Endodermal cell (in vitro differentiated cells): ENCODE measurements at regions not wholly inside any gene's neighbourhood (a gene's known extent, or its start where the extent isn't known, plus 50 kb on each side); places are given as distances from the start of the nearest gene placed in this dataset.

ENCODE experiments used
- DNase-seq: peaks from one replicate; pipeline ENCODE4 v3.0.0-alpha.2; 2017
- H3K27ac ChIP-seq: 2 replicates; pipeline ENCODE4 v1.5.1; 2013; ENCODE audit warnings: mild to moderate bottlenecking, low read depth, low read length, moderate library complexity
- H3K27me3 ChIP-seq: 2 replicates; pipeline ENCODE4 v1.6.1; 2013; ENCODE audit warnings: mild to moderate bottlenecking, low read length, moderate library complexity; ENCODE audit not compliant: insufficient read depth, control insufficient read depth, poor library complexity, severe bottlenecking
- H3K36me3 ChIP-seq: 2 replicates; pipeline ENCODE4 v1.7.0; 2013; ENCODE audit warnings: mild to moderate bottlenecking, low read length, moderate library complexity; ENCODE audit not compliant: control insufficient read depth, insufficient read depth
- H3K4me1 ChIP-seq: one replicate; pipeline ENCODE4 v1.7.0; 2013; ENCODE audit warnings: low read length; ENCODE audit not compliant: control insufficient read depth, insufficient read depth
- H3K4me3 ChIP-seq: 2 replicates; pipeline ENCODE4 v1.5.1; 2013; ENCODE audit warnings: mild to moderate bottlenecking, low read length, moderate library complexity
- H3K9ac ChIP-seq: 2 replicates; pipeline ENCODE4 v1.6.1; 2013; ENCODE audit warnings: mild to moderate bottlenecking, low read length, moderate library complexity; ENCODE audit not compliant: poor library complexity, severe bottlenecking; ENCODE audit errors: extremely low read depth
- H3K9me3 ChIP-seq: 2 replicates; pipeline ENCODE4 v1.6.1; 2013; ENCODE audit warnings: mild to moderate bottlenecking, low read length, moderate library complexity; ENCODE audit not compliant: control insufficient read depth
- H3K27ac Mint-ChIP-seq: 2 replicates; pipeline ENCODE4 v1.8.0; 2020; ENCODE audit warnings: mixed read lengths
- H3K27me3 Mint-ChIP-seq: 2 replicates; pipeline ENCODE4 v1.8.0; 2021; ENCODE audit warnings: mild to moderate bottlenecking, mixed read lengths; ENCODE audit not compliant: insufficient read depth
- H3K36me3 Mint-ChIP-seq: 2 replicates; pipeline ENCODE4 v1.8.0; 2020; ENCODE audit warnings: low read depth, mixed read lengths
- H3K4me1 Mint-ChIP-seq: 2 replicates; pipeline ENCODE4 v1.8.0; 2020; ENCODE audit warnings: mixed read lengths
- H3K4me3 Mint-ChIP-seq: 2 replicates; pipeline ENCODE4 v1.8.0; 2020; ENCODE audit warnings: mild to moderate bottlenecking, moderate library complexity, mixed read lengths
- H3K9me3 Mint-ChIP-seq: 2 replicates; pipeline ENCODE4 v1.8.0; 2020; ENCODE audit warnings: mild to moderate bottlenecking, mixed read lengths
- WGBS, 2 experiments: methylation state at CpG; one replicate each; pipeline versions ENCODE4 v1.1.5 to v1.1.7; 2013; ENCODE audit warnings: missing lambda C conversion rate in 2 of 2, mixed read lengths in 1 of 2; ENCODE audit not compliant: insufficient coverage in 1 of 2, insufficient read length in 1 of 2; 5-methylcytosine and 5-hydroxymethylcytosine counted together
- TF ChIP-seq, protein P1 (sequence below): fragments of 200-600 bp; sonication (generic); conservative IDR thresholded peaks from 2 replicates; pipeline ENCODE4 v1.5.0; 2021; ENCODE audit warnings: antibody characterized with exemption, mild to moderate bottlenecking

DNA sequence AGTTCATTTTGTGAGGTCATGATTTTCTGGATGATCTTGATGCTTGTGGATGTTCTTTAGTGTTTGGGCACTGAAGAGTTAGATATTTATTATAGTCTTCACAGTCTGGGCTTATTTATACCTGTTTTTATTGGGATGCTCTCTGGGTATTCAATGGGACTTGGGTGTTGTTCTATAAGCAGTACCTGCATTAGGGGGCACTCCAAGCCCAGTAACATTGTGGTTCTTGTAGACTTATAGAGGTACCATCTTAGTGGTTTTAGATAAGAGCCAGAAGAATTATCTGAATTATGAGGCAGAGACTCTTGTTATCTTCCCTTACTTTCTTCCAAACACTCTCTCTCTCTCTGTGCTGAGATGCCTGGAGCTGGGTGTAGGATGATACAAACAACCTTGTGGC is 470.0 kb downstream of the PIK3C3 start:
- Histone ChIP-seq H3K36me3 (no peaks in the 10 kb centered on the region), H3K27me3 (no peaks in the 10 kb centered on the region), H3K4me1 (no peaks in the 10 kb centered on the region), H3K9me3 (no peaks in the 10 kb centered on the region), H3K9ac (no peak overlapping the region), H3K4me3 (no peak overlapping the region), H3K27ac (no peak overlapping the region)
- Mint-ChIP-seq H3K4me1 (no peaks in the 10 kb centered on the region), H3K9me3 (no peaks in the 10 kb centered on the region), H3K36me3 (no peaks in the 10 kb centered on the region), H3K27me3 (no peaks in the 10 kb centered on the region), H3K4me3 (no peak overlapping the region), H3K27ac (no peak overlapping the region)
- TF ChIP-seq, protein P1, sequence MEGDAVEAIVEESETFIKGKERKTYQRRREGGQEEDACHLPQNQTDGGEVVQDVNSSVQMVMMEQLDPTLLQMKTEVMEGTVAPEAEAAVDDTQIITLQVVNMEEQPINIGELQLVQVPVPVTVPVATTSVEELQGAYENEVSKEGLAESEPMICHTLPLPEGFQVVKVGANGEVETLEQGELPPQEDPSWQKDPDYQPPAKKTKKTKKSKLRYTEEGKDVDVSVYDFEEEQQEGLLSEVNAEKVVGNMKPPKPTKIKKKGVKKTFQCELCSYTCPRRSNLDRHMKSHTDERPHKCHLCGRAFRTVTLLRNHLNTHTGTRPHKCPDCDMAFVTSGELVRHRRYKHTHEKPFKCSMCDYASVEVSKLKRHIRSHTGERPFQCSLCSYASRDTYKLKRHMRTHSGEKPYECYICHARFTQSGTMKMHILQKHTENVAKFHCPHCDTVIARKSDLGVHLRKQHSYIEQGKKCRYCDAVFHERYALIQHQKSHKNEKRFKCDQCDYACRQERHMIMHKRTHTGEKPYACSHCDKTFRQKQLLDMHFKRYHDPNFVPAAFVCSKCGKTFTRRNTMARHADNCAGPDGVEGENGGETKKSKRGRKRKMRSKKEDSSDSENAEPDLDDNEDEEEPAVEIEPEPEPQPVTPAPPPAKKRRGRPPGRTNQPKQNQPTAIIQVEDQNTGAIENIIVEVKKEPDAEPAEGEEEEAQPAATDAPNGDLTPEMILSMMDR = peak; percentile 59
- DNase-seq = no peak

DNA sequence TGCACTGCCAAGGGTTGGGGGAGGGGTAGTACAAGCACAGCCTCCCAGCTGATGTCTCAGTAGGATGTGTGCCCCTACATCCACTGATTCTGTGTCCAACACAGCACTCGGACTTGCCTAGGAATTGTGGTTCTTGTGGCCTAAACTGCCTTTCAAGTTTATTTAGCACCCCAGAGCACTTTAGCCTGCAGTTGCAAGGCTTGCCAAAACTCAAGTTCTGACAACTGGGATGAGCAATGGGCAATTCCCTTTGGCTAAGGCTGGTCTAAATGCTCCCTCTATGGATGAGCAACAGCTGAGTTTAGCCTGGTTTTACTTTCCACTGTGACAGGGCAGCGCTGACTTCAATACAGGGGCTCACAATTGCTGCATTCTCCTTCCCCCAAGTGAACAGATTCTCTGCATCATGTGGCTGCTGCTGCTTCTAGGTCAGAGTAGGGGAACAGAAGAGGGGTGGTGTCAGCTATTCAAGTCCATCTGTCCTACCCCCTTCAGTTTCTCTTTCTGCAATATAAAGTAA is 471.5 kb downstream of the PIK3C3 start:
- no peak for DNase-seq
- Mint-ChIP-seq H3K27me3 (no peaks in the 10 kb centered on the region), H3K9me3 (no peaks in the 10 kb centered on the region), H3K4me1 (no peaks in the 10 kb centered on the region), H3K4me3 (no peak overlapping the region), H3K36me3 (no peaks in the 10 kb centered on the region), H3K27ac (no peak overlapping the region)
- 90% methylated on average over 2 of the region's 2 CpGs; no CpG with 5 or more reads in 1 of the 2 experiments for WGBS, 2 experiments
- H3K36me3 ChIP-seq = no peaks in the 10 kb centered on the region
- no peak overlapping the region for H3K4me3 ChIP-seq
- H3K27me3 ChIP-seq = no peaks in the 10 kb centered on the region
- H3K9ac ChIP-seq = no peak overlapping the region
- no peak overlapping the region for H3K27ac ChIP-seq
- H3K9me3 ChIP-seq = no peaks in the 10 kb centered on the region
- TF ChIP-seq, protein P1 = no peak
- H3K4me1 ChIP-seq = no peaks in the 10 kb centered on the region

DNA sequence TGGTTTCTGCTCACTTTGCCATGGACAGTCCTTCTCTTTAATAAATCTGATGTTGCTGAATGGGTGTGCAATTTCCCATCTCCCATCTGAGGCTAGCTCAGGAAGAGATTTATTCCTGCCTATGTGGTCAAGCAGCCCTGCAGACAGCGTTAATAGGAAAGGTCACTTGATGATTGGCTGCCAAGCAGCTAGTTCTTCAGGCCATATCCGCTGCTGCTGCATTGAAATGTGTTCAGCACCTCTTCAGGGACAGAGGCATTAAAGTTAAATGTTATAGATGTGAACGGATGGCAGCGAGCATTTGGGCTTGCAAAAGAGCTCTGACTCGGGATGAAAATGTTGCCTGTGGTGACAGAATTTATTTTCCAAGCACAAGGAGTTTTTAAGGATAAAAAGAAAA is 474.2 kb downstream of the PIK3C3 start:
- Histone ChIP-seq H3K4me3 (no peak overlapping the region), H3K4me1 (no peaks in the 10 kb centered on the region), H3K9me3 (no peaks in the 10 kb centered on the region), H3K9ac (no peak overlapping the region), H3K36me3 (no peaks in the 10 kb centered on the region), H3K27me3 (no peaks in the 10 kb centered on the region), H3K27ac (no peak overlapping the region)
- WGBS, 2 experiments = 82 to 86% methylated on average over 4 to 5 of the region's 5 CpGs
- Mint-ChIP-seq H3K36me3 (no peaks in the 10 kb centered on the region), H3K4me3 (no peak overlapping the region), H3K27ac (no peak overlapping the region), H3K27me3 (no peaks in the 10 kb centered on the region), H3K9me3 (no peaks in the 10 kb centered on the region), H3K4me1 (no peaks in the 10 kb centered on the region)
- DNase-seq = no peak
- TF ChIP-seq, protein P1 = no peak
